GDM1 (cell line): ENCODE measurements at regions not wholly inside any gene's neighbourhood (a gene's known extent, or its start where the extent isn't known, plus 50 kb on each side); places are given as distances from the start of the nearest gene placed in this dataset.
"Not testable (repeated sequence)": the region's sequence is repeated elsewhere in the genome, so short reads cannot be mapped to it uniquely, and the experiment has no call there.

Experiments used
- DNase-seq: peaks from one replicate; lab custom pipeline; 2025; lab: John Stamatoyannopoulos, UW

GRCh38 chr12:67456431-67456901 is 187.3 kb downstream of the CAND1 start:
- no peak for DNase-seq

GRCh38 chr12:67457136-67457535 is 188.0 kb downstream of the CAND1 start:
- no peak for DNase-seq

- no peak for DNase-seq
These were observed 188.9 kb downstream of the CAND1 start for GRCh38 chr12:67457778-67458665.

- DNase-seq: no peak
These were observed 189.4 kb upstream of the DYRK2 start for GRCh38 chr12:67459173-67459572.

- no peak for DNase-seq
These were observed 189.0 kb upstream of the DYRK2 start for GRCh38 chr12:67459578-67459977.

- no peak for DNase-seq
These were observed 188.2 kb upstream of the DYRK2 start for GRCh38 chr12:67460388-67460787.

GRCh38 chr12:67468549-67469245 is 179.8 kb upstream of the DYRK2 start:
- DNase-seq: no peak

- no peak for DNase-seq
These were observed 178.9 kb upstream of the DYRK2 start for GRCh38 chr12:67469666-67470065.

- DNase-seq: no peak
These were observed 176.7 kb upstream of the DYRK2 start for GRCh38 chr12:67471810-67472209.

- no peak for DNase-seq
These were observed 176.0 kb upstream of the DYRK2 start for GRCh38 chr12:67472539-67472938.

- DNase-seq: no peak
These were observed 173.5 kb upstream of the DYRK2 start for GRCh38 chr12:67474934-67475620.

GRCh38 chr12:67475725-67476124 is 172.8 kb upstream of the DYRK2 start:
- DNase-seq: no peak

- DNase-seq: no peak
These were observed 170.8 kb upstream of the DYRK2 start for GRCh38 chr12:67477681-67478265.

GRCh38 chr12:67482751-67483661 is 165.5 kb upstream of the DYRK2 start:
- DNase-seq: peak; percentile 11

- no peak for DNase-seq
These were observed 164.5 kb upstream of the DYRK2 start for GRCh38 chr12:67483871-67484554.

GRCh38 chr12:67484791-67485480 is 163.6 kb upstream of the DYRK2 start:
- no peak for DNase-seq

- DNase-seq: no peak
These were observed 161.9 kb upstream of the DYRK2 start for GRCh38 chr12:67486671-67487070.

GRCh38 chr12:67488349-67488748 is 160.2 kb upstream of the DYRK2 start:
- not testable (repeated sequence) for DNase-seq

- DNase-seq: no peak
These were observed 159.5 kb upstream of the DYRK2 start for GRCh38 chr12:67489007-67489406.

- no peak for DNase-seq
These were observed 152.0 kb upstream of the DYRK2 start for GRCh38 chr12:67496581-67496980.
